HepG2 (cell line): ENCODE measurements at regions not wholly inside any gene's neighbourhood (a gene's known extent, or its start where the extent isn't known, plus 50 kb on each side); places are given as distances from the start of the nearest gene placed in this dataset.

Source experiments
- ATAC-seq: fragments of 200-7000 bp; cut with Tn5 transposase; 3 replicates; pipeline ENCODE4 v1.9.1; 2020; ENCODE audit warnings: mild to moderate bottlenecking, moderate library complexity
- BruUV-seq: library from RNA; stranded (reverse); fragments of 400-500 nt; replicated peaks from 2 replicates; lab custom pipeline; 2021; lab: Mats Ljungman, UMichigan
- CTCF ChIA-PET: fragments of 300-600 bp; formaldehyde crosslinking; extraction: SDS; loops from one replicate; lab custom pipeline; 2021; ENCODE audit warnings: low total read pairs, inconsistent platforms, low intra/inter-chr PET ratio; lab: Yijun Ruan, JAX
- POLR2A ChIA-PET: fragments of 350-600 bp; sonication (Branson Sonifier 250); formaldehyde crosslinking; loops from one replicate; lab custom pipeline; 2020; ENCODE audit warnings: antibody characterized with exemption, inconsistent platforms; lab: Yijun Ruan, JAX
- DNase-seq: peaks from one replicate; pipeline ENCODE4 v3.0.0-alpha.2; 2015; ENCODE audit warnings: low spot score
- FAIRE-seq: peaks from 3 replicates; lab custom pipeline; 2011; peaks lifted over from hg19 to GRCh38; lab: Jason Lieb, UNC
- H2AFZ ChIP-seq: one replicate; pipeline ENCODE4 v1.6.1; 2011; ENCODE audit warnings: low read length, inconsistent platforms
- H3K27ac ChIP-seq: fragments of 300-600 bp; 3 replicates; pipeline ENCODE4 v1.8.0; 2011; ENCODE audit warnings: mixed run types, mild to moderate bottlenecking, mixed read lengths, low read length, inconsistent platforms; ENCODE audit not compliant: insufficient read depth; ENCODE audit errors: extremely low read length
- H3K27me3 ChIP-seq, 2 experiments: fragments of 200-600 bp in 1 of 2; 2 replicates in 1 of 2; 3 replicates in 1 of 2; pipeline versions ENCODE4 v1.6.0 to v1.8.0; 2011; ENCODE audit warnings: low read length in 2 of 2, mild to moderate bottlenecking in 2 of 2, moderate library complexity in 2 of 2, inconsistent platforms in 1 of 2; ENCODE audit not compliant: insufficient read depth in 2 of 2, control insufficient read depth in 1 of 2
- H3K36me3 ChIP-seq, 2 experiments: fragments of 200-600 bp in 1 of 2; replicated peaks in 1 of 2; 2 replicates in 1 of 2; 3 replicates in 1 of 2; pipeline versions ENCODE4 v1.5.1 to v1.8.0; 2011; ENCODE audit warnings: low read length in 2 of 2, inconsistent platforms in 1 of 2; ENCODE audit not compliant: insufficient read depth in 2 of 2, control insufficient read depth in 1 of 2
- H3K4me1 ChIP-seq: 2 replicates; pipeline ENCODE4 v1.5.1; 2012; ENCODE audit warnings: low read length, inconsistent platforms; ENCODE audit not compliant: insufficient read depth
- H3K4me2 ChIP-seq: 2 replicates; pipeline ENCODE4 v1.6.0; 2011; ENCODE audit warnings: low read depth, low read length, inconsistent platforms
- H3K4me3 ChIP-seq, 3 experiments: fragments of 200-600 bp in 1 of 3; sonication (generic), shearing (Covaris generic) in 1 of 3; replicated peaks in 1 of 3; 2 replicates each; pipeline ENCODE4 v1.5.1; 2011 to 2016; ENCODE audit warnings: low read length in 3 of 3, inconsistent platforms in 2 of 3, low read depth in 2 of 3, mild to moderate bottlenecking in 2 of 3, control low read depth in 1 of 3, mixed read lengths in 1 of 3; ENCODE audit not compliant: insufficient read depth in 1 of 3
- H3K79me2 ChIP-seq: one replicate; pipeline ENCODE4 v1.6.1; 2011; ENCODE audit warnings: low read length, inconsistent platforms; ENCODE audit not compliant: insufficient read depth
- H3K9ac ChIP-seq: 2 replicates; pipeline ENCODE4 v1.6.0; 2011; ENCODE audit warnings: mild to moderate bottlenecking, low read depth, low read length, inconsistent platforms; ENCODE audit not compliant: insufficient read depth
- H3K9me3 ChIP-seq: 2 replicates; pipeline ENCODE4 v1.5.1; 2012; ENCODE audit warnings: mild to moderate bottlenecking, low read length
- H4K20me1 ChIP-seq: 2 replicates; pipeline ENCODE4 v1.6.0; 2011; ENCODE audit warnings: inconsistent platforms, mild to moderate bottlenecking, low read length, moderate library complexity; ENCODE audit not compliant: insufficient read depth
- HBP1 ChIP-seq: IDR thresholded peaks from 2 replicates; pipeline ENCODE4 v1.6.1; 2016; ENCODE audit warnings: low read depth, control low read depth
- MAFK ChIP-seq, 2 experiments: IDR thresholded peaks in 1 of 2; conservative IDR thresholded peaks in 1 of 2; 2 replicates each; pipeline ENCODE4 v1.6.1; 2011; ENCODE audit warnings: improper control_type of control experiment in 2 of 2, low read length in 2 of 2
- NFYB ChIP-seq: sonication (generic); formaldehyde crosslinking; IDR thresholded peaks from 2 replicates; pipeline ENCODE4 v1.4.0; 2020; ENCODE audit warnings: missing genetic modification reagents
- PRDM15 ChIP-seq: sonication (generic); formaldehyde crosslinking; IDR thresholded peaks from 2 replicates; pipeline ENCODE4 v1.4.0; 2020; ENCODE audit warnings: missing genetic modification reagents
- ZBTB40 ChIP-seq, 2 experiments: fragments of 450-650 bp in 1 of 2; sonication (generic) in 1 of 2; formaldehyde crosslinking in 1 of 2; IDR thresholded peaks; 2 replicates each; pipeline versions ENCODE4 v1.6.1 to v1.8.0; 2016 to 2022; ENCODE audit warnings: antibody characterized with exemption in 1 of 2, mild to moderate bottlenecking in 1 of 2, missing genetic modification reagents in 1 of 2
- ZNF264 ChIP-seq: sonication (generic); formaldehyde crosslinking; IDR thresholded peaks from 2 replicates; pipeline ENCODE4 v1.4.0; 2020; ENCODE audit warnings: missing genetic modification reagents
- ZNF543 ChIP-seq: sonication (generic); formaldehyde crosslinking; IDR thresholded peaks from 2 replicates; pipeline ENCODE4 v1.4.0; 2020; ENCODE audit warnings: mild to moderate bottlenecking, missing genetic modification reagents
- ZNF75D ChIP-seq: sonication (generic); formaldehyde crosslinking; IDR thresholded peaks from 2 replicates; pipeline ENCODE4 v1.8.1; 2023; ENCODE audit warnings: missing genetic modification reagents, mild to moderate bottlenecking, borderline replicate concordance
- ZNF775 ChIP-seq: sonication (generic); formaldehyde crosslinking; IDR thresholded peaks from 2 replicates; pipeline ENCODE4 v1.4.0; 2020; ENCODE audit warnings: missing genetic modification reagents, mild to moderate bottlenecking, moderate library complexity, borderline replicate concordance
- WGBS: methylation state at CpG from one replicate; pipeline ENCODE4 v1.1.6; 2017; ENCODE audit warnings: low lambda C conversion rate; 5-methylcytosine and 5-hydroxymethylcytosine counted together
- in situ Hi-C: cut with HindIII; loops from 2 replicates; pipeline ENCODE4 v1.10.0; 2017; ENCODE audit warnings: low pct_unique_long_range_greater_than_20kb; ENCODE audit not compliant: extremely low pct_ligation_motif_present
- intact Hi-C: fragments of 100-400 bp; cut with micrococcal nuclease; formaldehyde crosslinking; loops from one replicate; pipeline ENCODE4 v1.10.0; 2022; ENCODE audit not compliant: unreplicated experiment

GRCh38 chr22:44406341-44407170 lies 91.5 kb downstream of the RTL6 start:
- in situ Hi-C loops: no loop called here
- H3K36me3 ChIP-seq: no peaks in the 10 kb centered on the region
- H3K4me2 ChIP-seq: no peak overlapping the region
- no peak overlapping the region for H3K27ac ChIP-seq
- DNase-seq: no peak
- no TSS peak for BruUV-seq
- no peak overlapping the region for H2AFZ ChIP-seq
- no peaks in the 10 kb centered on the region for H3K79me2 ChIP-seq
- H3K9ac ChIP-seq: no peak overlapping the region
- FAIRE-seq: no peak
- peaks cover 11 to 43% of the 10 kb centered on the region in 2 experiments for H3K27me3 ChIP-seq
- no peak for ATAC-seq
- POLR2A ChIA-PET: no interaction called here
- WGBS: 17% methylated on average over 8 of the region's 13 CpGs
- H3K4me1 ChIP-seq: peaks cover 7% of the 10 kb centered on the region
- no peak overlapping the region for H3K4me3 ChIP-seq
- intact Hi-C loops: no loop called here
- H4K20me1 ChIP-seq: no peaks in the 10 kb centered on the region
- CTCF ChIA-PET: no interaction called here
- H3K9me3 ChIP-seq: no peaks in the 10 kb centered on the region
- TF ChIP-seq NFYB (CRISPR knock-in tag): no peak
- no peak for TF ChIP-seq MAFK (conservative IDR thresholded peaks at IDR 0.05 in 1 of 2, IDR thresholded peaks at IDR 0.05 in 1 of 2; ENCODE audit: low read length in 2 of 2)
- TF ChIP-seq ZBTB40 (IDR thresholded peaks at IDR 0.05): no peak
- TF ChIP-seq ZBTB40 (CRISPR knock-in tag; IDR thresholded peaks at IDR 0.05): no peak
- no peak for TF ChIP-seq ZNF775
- TF ChIP-seq ZNF264 (CRISPR knock-in tag): no peak
- TF ChIP-seq ZNF543 (CRISPR knock-in tag): no peak
- TF ChIP-seq ZNF75D (CRISPR knock-in tag): no peak
- TF ChIP-seq PRDM15 (CRISPR knock-in tag): no peak
- no peak for TF ChIP-seq HBP1
